ENCODE measurements at regions not wholly inside any gene's neighbourhood (a gene's known extent, or its start where the extent isn't known, plus 50 kb on each side); places are given as distances from the start of the nearest gene placed in this dataset.

DNA sequence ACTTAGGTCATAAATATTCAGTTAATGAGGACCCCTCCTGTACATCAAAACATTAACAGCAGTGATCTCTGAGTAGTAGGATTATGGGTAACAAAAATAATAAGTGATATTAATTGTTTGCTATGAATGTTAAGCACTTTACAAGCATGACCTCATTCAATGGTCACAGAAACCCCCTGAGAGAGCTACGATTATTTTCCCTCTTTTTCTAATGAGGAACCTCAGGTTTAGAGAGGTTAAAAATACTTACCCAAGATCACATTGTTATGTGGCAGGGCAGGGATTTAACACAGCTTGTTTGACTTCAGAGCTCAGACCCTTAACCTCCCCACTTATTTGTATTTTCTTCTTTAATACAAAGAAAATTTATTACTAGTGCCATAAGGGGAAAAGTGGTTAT, 228.2 kb downstream of the TBL1XR1 start:
- no peak for DNase-seq (ENCODE audit: low read depth)

DNA sequence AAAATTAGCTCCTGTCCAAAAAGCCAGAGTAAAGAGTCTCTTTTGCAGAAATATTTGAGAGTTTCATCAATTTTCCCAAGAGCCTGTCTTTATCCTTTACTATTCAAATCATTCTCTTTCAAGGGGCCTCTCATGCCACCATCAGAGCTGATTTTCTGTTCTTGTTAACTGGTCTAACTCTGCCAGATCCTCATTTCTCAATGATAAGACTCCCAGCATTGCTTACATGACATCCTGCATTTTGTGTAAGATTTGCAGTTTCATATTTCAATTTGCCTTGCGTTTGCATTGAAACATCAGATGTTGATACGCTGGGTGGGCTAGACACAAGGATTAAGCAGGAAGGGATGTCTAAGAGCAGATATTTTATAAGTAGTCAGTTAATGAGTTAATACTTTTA, 228.7 kb downstream of the TBL1XR1 start:
- DNase-seq (ENCODE audit: low read depth): no peak

DNA sequence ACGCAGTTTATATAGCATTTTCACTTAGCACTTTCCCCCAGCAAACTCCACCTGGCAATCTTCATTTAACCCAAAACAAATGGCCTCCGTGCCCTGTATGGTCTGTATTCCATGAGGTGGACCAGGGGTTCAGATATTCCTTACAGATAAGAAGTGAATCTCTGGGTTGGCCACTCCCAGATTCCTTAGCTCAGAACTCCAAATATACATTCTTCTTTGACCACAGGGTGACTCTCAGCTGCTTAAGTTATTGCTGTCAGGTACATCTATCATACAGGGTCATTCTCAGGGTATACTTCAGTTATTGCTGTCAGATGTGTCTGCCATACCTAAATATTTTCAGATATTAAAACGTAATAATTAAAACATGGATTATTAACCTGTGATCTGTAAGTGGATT, 229.8 kb downstream of the TBL1XR1 start:
- DNase-seq (ENCODE audit: low read depth): peak; percentile 6

DNA sequence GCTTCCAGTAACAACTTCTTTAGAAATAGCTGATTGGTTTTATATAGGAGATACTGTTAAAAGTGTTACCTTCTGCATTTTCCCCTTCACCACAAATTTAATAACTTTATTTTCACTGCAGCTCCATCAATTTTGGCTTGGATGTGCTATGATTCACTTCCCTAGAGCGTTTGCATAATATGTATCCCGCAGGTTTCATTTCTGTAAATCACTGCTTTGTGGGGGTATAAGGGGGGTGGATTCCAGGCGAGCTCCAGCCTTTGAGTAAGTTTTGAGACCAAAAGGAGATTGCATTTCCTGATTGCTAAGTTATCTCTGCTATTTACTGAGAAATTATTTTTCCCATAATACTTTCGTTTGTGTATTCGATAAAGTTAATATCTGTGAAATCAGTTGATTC, 232.6 kb downstream of the TBL1XR1 start:
- DNase-seq (ENCODE audit: low read depth): no peak

DNA sequence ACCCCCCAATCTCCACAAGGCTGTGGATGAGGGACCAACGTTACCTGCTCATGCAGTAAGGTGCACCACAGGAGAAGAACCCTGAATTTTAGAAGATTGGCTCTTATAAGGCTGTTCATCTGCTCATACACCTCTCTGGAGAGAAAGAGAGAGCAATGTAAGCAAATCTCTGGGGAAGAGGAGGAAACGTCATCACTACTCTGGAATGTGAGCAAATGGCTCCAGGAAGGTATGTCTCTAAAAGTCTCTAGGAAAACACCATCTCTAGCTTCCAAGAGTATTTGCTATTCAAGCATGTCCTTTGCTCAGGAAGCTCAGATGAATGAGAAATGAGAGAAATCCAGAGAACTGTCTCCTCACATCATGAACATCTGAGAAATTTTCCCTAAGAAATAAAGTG, 235.4 kb downstream of the TBL1XR1 start:
- DNase-seq (ENCODE audit: low read depth): no peak

DNA sequence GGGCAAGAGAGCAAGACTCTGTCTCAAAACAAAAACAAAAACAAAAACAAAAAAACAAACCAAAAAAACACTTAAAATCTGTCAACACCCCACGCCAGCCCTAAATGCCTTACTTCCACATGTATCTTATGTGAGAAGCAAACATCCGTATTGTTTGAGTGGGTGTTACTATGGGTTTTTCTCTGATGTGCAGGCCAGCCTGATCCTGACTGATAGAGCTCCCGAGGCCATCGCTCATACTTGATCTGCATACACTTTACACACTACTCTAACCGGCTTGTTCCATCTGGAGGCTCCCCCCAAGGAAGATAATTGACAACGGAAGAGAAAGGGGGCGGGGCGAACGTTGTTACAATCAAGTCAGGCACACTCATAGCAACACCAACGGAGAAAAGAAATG, 237.4 kb downstream of the TBL1XR1 start:
- no peak for DNase-seq (ENCODE audit: low read depth)

DNA sequence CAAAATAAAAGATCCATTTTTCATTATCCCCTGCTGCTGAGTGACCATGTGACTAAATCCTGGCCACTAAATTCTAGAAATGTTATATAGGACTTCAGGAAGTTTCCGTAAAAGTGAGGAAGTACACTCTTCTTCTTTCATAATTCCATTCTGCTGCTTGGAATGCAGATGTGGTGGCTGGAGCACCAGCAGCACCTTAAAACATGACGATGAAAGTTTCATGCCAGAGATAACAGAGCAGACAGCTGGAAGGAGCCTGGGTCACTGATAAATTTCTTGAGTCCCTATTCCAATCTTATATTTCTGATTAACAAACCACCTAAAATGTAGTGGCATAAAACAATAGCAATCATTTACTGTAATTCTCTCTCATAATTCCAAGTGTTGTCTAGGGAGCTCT, 238.7 kb downstream of the TBL1XR1 start:
- no peak for DNase-seq (ENCODE audit: low read depth)

DNA sequence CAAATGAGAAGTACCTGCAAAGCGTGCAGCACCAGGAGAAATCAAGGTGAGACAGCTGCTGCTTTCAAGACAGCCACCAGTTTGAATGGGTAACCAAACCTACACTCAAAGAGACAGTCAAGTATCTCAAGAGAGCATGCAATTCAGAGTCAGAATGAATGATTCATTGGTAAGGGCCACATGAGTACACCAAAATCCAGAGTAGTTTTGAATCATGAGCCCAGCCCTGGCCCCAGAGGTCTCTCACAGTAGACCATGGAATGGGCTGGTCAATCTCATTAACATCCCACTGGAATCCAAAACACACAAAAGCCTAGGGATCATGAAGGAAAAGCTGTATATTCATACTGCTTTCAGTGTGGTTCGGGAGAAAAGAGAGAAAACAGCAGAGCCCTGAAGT, 242.8 kb downstream of the TBL1XR1 start:
- DNase-seq (ENCODE audit: low read depth): peak; percentile 16

DNA sequence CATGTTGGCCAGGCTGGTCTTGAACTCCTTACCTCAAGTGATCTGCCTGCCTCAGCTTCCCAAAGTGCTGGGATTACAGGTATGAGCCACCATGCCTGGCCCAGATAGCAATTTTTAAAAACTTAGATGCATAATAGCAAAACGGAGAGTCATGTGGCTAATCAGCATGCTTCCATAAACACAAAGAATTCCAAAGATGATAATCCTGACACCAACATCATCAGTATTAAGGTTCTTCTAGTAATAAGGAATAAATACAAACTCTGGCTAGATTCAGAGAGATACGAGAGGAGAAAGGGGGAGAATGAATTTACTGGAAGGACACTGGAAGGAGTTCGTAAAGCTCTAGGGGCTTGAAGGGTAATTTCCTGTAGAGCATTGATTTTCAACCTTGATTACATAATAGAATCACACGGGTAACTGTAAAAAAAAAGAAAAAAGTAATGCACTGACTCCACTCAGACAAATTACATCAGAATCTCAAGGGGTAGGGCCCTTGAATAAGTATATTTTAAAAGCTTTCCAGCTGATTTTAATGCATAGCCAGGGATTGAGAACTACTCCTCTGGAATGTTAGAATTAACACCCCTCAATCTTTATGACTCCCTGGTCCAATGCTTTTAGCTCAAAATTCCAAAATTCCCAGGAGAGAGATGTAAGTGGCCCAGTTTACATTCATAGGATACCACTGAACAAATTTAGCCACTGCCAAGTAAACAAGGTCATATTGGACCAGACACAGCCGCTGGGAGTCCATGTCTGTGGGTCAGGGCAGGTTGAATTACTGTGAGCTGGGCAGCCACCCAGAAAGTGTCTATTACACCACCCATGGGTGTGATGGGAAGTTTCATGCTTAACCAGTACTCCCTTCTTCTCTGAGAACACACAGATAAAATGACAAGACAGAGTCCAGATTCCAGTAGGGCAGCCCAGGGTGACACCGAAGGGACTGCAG, 243.9 kb downstream of the TBL1XR1 start:
- DNase-seq (ENCODE audit: low read depth): peak; percentile 69

DNA sequence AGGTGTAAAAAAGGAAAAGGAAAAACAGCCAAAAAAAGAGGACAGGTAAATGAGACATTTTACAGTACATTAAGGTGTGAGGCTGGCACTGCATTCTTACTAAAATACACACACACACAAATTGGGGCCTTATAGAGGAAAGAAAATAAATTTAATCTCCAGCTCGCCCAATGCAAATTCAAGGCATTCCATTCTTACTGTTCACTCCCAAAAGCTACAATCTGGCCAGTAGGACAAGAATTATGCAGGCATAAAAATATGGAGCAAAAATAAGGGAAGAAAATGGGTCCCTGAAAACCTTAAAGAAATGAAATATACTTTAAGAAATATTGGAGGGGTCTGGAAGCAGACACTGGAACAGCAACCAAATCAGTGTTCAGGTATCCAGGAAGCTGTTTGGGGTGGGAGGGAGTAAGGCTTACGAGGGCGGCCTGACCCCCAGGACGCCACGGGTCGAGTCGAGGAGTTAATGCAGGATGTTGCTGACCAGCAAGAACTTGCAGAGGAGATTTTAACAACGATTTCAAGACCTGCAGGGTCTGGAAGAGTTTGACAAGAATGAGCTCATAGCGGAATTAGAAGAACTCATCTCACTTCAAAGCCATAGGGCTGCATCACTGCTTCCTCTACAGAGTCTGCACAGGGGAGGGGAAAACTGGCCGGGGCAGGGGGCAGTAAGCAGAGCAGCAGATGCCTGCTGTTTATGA, 245.5 kb downstream of the TBL1XR1 start:
- DNase-seq (ENCODE audit: low read depth): no peak

DNA sequence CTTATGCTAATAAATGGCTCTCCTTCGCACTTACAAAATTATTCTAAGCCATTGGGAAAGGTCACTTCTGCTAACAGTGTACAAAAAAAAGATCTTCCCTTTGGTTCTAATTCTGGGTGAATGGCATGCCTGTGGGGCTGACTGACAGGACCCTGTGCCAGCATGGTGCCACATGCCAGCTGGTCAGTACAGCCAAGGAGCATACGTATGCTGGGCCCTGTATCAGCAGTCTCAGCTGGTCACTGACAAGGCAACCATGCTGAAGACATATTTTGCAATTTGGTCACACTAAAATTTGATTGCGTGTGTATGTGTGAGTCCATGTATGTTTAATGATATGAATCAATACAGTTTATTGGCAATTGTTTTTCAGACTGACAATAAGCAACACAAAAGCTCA, 246.1 kb downstream of the TBL1XR1 start:
- peak; percentile 36 for DNase-seq (ENCODE audit: low read depth)

DNA sequence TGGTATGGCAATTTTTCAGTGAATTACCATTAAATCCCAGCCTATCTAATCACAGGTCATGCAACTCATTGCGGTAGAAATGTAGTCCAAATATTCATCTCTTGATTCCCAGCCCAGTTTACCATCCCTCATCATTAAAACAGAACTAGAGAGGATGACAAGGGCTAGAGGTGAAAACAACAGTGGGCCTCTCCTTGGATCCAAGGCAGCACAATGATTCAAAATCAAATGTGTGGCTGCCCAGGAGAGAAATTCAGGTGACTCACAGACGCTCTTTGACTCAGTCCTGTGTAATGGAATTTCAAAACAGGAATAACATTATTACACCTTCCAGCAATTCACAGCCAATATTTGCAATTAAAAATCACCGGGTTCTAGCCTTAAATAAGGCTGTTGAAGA, 246.5 kb downstream of the TBL1XR1 start:
- DNase-seq (ENCODE audit: low read depth): peak; percentile 35

DNA sequence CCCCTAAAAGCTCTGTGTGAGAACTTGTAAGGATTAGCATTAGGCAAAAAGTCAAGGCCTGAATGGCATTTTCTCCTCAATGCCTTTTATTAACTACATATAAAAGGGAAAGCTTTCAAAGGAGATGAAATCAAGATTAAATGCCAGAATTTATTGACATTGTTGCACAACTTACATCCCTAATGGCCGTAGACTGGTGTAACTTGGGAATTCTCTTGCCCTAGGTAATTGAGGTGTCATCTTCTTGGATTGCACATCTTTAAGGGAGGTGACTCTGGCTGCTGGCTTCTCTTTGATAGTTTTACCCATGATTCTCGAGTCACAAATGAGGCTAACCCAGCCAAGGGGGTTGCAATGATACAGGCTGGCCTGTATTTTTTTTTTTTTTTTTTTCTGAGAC, 249.1 kb downstream of the TBL1XR1 start:
- no peak for DNase-seq (ENCODE audit: low read depth)

DNA sequence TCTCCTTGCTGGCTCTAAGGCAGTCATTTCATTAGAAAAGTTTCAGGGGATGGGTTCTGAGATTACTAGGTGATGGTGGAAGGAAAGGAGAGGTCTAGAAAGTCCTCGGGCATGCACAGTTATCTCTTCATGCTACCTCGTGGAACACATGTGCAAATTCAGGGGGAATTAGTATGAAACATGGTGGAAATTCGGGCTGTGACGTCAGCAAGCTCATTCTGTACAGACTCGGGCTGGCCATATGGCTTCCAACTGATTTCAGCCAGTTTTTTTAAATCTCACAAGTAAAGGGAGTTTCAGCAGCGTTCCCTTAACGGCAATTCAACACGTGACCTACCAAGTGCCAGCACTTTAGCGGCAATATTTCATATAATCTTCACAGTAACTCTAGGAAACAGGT, 251.1 kb downstream of the TBL1XR1 start:
- DNase-seq (ENCODE audit: low read depth): no peak

DNA sequence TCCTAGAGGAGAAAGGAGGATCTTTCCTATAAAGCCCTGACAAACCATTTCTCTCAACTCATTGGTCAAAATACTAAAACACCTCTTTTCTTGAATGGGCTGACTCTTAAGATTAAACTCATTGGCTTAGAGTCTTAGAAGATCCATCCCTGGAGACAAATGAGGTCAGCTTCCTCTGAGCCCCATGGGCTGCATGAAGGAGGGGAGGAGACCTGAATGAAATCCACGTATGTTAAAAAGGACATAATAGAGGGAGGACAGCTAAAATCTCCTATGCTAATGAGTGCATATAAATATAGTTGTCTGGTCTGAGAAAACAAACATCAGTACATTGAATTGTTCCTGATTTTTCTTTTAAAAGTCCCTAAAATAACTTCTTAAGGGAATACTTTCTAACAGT, 255.0 kb downstream of the TBL1XR1 start:
- DNase-seq (ENCODE audit: low read depth): no peak

DNA sequence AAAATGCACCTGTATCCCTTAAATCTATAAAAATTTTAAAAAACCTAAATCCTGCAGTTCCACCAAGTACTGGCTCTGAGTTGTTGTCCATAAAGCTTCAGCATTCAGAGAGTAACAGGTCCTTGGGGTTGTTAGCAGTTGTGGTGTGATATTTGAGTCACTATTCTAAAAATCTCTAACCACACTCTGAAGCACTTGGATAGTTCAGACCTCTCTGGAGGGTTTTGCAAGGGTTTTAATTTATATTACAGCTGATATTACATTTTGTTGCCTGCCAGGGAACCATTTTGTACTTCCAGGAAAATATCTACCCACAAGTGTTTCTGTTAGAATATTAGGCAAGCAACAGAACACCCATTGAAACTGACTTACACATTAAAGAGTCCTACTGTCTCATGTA, 255.6 kb downstream of the TBL1XR1 start:
- peak; percentile 27 for DNase-seq (ENCODE audit: low read depth)

DNA sequence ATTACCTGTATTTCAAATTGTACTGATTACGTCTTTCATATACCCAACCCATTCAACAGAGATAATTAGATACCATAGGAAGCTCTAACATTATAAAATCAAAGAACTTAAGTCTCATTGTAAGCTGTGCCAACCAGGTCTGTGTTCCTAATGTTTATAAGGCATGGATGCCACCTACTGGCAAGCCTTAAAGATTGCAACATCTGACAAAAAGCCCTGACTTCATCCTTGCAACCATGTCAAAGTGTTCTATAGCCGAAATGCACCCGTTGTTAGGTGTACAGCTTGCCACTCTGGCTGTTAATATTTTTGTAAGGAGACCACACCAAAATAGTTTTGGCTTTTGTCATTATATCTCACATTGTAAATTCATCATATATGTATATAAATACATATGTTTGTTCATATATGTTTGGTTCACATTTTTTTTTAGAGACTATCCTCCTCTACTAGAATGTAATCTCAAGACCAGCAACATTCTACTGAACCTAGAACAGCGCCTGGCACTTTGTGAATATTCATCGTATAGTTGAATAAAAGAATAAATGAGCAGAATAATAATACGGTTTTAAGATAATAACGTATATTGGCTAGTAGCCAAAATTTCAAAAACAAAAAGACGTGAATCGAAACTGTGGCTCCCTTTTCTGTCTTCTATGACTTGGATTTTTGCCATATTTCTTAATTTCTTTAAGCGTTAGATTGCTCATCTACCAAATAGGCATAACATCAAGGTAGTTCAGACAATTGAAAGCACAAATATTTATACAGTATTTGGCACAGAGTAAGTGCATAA, 258.1 kb downstream of the TBL1XR1 start:
- peak; percentile 74 for DNase-seq (ENCODE audit: low read depth)

DNA sequence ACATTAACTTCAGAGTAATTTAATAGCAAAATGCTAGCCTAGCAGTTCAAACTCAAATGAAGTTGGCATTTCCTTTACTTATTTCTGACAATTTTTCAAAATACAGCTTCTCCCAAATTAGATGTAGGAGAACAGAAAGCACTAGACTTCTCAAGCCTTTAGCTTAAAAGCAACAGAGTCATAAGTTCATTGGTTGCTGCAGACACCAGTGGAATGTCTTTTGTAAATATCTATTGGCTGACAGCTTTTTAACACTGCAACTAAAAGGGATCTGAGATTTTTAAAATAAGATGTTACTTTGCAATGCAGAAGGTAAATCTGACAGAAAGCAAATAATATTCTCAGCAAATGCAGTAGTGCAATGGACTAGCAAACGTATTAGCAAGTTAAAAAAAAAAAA, 259.3 kb downstream of the TBL1XR1 start:
- DNase-seq (ENCODE audit: low read depth): no peak

DNA sequence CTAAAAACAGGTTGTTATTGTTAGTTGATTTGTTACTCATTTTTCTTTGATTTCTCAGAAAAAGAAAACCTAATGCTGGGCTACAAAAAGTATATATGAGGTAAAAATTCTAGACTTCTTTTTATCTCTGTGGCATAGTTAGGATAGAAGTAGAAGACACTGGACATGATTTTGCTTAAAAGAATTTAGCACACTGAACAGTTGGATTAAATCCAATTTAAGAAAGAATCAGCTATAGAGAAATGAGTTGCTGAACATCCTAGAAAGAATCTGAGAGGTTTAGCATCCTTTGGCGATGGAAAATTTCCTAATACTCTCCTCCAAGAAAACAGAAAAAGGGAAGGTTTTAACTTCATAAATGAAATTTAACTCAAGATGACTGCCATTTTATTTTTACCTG, 259.7 kb downstream of the TBL1XR1 start:
- DNase-seq (ENCODE audit: low read depth): no peak

DNA sequence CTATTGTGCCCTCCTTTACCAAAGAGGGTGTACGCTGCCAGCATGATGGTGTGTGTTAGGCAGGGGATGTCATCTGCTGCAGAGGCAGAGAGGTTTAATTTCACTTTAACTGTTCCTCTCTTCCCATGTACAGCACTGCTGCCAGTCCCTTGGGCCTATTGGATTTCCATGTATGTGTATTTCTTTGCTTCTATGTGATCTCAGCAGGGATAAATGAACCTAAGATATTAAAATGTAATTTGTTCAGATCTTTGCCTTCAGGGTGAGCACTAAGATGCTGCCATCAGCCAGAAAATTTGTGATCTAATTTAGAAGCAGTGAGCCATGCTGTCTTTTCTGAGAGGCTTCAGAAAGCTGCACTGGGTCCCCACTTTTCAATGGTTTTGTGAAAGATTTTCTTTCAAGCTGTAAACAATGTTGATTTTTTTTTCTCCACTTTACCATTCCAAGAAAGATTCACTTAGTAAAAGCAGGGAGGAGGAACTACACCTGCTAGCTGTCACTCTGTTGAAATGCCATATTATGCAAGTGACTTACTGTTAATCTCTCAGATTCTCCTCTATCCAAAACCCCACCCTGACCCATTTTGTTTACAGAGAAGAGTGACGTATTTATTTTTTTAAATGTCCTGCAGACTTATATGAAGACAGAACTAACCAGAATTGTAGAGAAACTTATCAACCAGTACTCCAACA, 261.9 kb downstream of the TBL1XR1 start:
- no peak for DNase-seq (ENCODE audit: low read depth)

DNA sequence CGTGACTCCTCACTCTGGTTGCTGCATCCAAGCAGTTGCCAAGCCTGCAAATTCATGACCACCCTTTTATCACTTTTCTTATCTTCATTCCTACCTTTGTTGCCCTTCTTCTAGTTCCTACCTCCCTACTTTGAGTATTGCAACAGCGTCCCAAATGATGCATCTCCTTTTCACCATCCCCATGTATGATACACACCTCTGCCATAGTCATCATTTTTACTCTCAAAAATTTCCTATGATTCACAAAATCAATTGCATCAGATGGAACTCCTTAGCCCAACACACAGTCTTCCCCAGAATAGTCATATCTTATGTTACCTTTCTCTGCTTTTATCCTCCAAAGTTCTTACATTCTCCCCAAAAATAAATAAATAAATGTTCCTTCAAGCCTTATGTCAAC, 262.6 kb downstream of the TBL1XR1 start:
- DNase-seq (ENCODE audit: low read depth): no peak

DNA sequence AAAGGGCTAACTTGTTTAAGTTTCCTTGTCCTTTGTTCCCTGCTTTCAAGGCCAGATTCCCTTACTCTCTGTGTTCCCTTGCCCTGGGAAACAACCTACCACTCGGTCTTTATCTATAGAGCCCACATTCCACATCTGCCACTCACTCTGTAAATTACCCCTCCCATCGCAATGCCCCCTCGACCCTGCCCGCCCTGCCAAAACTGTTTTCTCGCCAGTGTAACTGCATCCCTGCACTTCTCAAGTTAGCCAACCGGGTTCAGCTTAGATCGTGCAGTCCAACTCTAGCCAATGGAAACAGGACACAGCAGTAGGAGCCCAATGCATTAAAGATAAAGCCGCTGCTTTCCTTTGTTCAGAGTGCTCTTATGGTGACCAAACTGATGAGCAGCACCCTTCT, 263.6 kb downstream of the TBL1XR1 start:
- DNase-seq (ENCODE audit: low read depth): no peak

Measured in LHCN-M2 (cell line).